ENCODE measurements at regions not wholly inside any gene's neighbourhood (a gene's known extent, or its start where the extent isn't known, plus 50 kb on each side); places are given as distances from the start of the nearest gene placed in this dataset.

DNA sequence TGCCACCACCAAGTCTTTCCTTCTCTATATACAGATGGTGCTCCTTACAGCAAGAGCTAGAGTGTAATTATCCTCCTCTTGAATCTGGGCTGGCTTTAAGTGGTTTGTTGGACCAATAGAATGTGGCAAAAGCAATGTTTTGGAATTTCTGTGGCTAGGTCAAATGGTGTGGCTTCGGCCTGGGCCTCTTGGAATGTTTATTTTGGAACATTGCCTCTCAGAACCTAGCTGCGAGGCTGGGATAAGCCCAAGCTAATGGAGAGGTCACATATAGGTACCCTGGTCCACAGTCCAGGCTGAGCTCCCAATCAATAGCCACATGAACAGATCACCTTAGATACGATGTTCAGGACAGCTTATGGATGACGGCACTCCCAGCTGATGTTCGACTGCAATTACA, 556.7 kb downstream of the TYW1 start:
- DNase-seq (ENCODE audit: low read depth): no peak

DNA sequence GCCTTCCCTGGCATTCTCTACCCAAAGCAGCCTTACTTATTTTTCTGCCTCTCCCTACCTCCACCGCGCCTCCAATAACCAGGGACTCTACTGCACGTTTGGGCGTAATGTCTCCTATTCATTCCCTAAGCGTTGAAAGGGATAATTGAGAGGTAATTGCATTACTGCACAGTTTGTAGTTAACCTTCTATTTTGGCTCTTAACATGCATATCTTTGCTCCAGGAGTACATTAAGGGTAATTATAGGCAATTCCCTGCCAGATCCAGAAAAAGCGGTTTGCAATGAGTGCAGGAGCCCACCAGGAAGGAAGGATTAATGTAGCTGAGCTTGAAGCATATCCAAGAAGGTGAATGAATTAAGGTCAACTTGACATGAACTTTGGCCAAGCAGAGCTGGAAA, 558.4 kb downstream of the TYW1 start:
- no peak for DNase-seq (ENCODE audit: low read depth)

DNA sequence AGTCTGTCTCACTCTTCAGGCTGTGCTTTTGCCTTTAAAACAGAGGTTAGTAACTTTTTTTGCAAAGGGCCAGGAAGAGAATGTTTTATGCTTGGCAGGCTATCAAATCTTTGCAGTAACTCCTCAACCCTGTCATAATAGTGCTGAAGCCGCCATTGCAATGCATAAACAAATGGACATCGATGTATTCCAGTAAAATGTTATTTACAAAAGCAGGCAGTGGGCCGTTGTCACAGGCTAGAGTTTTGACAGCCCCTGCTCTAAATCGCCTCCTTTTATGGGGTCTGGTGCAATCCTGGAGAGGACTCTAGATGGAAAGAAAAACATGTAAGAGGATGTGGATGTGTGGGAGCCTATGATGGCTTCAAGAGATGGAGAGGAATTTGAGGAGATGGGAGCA, 568.3 kb downstream of the TYW1 start:
- no peak for DNase-seq (ENCODE audit: low read depth)

DNA sequence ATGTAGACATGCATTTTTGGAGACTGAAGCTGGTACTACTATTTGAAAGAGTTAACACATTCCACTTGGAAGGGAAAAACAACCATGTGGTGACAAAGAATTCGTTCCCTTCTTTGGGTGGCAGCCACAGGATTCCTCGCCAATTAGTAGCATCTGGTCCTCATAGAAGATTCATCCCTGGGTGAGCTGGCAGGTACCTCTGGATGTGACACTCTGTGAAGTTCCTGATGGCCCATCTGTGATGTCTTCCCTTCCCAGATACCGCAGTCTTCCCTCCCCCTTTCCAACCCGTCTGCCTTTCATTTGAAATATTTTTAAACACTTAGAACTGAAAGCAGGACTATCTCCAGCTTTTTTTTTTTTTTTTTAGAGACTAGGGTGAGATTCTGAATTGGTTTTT, 569.5 kb downstream of the TYW1 start:
- DNase-seq (ENCODE audit: low read depth): no peak

- DNase-seq (ENCODE audit: low read depth): no peak
Measured at GRCh38 chr7:67571026-67571545, 574.5 kb downstream of the TYW1 start.

- no peak for DNase-seq (ENCODE audit: low read depth)
Measured at GRCh38 chr7:67573639-67574038, 577.0 kb downstream of the TYW1 start.

- no peak for DNase-seq (ENCODE audit: low read depth)
Measured at GRCh38 chr7:67588631-67589030, 592.0 kb downstream of the TYW1 start.

GRCh38 chr7:67589183-67589582, 592.5 kb downstream of the TYW1 start:
- no peak for DNase-seq (ENCODE audit: low read depth)

DNA sequence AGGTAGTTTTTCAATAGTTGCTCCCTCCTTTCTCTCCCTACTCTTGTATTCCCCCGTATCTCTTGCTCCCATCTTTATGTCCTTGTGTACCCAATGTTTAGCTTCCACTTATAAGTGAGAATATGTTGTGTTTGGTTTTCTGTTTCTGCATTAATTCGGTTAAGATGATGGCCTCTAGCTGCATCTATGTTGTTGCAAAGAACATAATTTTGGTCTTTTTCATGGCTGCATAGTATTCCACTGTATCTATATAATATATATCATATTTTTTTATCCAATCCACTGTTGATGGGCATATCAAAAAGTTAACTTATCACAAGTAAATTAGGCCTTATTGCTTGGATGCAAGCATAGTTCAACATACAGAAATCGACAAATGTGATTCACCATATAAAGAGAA, 594.0 kb downstream of the TYW1 start:
- no peak for DNase-seq (ENCODE audit: low read depth)

DNA sequence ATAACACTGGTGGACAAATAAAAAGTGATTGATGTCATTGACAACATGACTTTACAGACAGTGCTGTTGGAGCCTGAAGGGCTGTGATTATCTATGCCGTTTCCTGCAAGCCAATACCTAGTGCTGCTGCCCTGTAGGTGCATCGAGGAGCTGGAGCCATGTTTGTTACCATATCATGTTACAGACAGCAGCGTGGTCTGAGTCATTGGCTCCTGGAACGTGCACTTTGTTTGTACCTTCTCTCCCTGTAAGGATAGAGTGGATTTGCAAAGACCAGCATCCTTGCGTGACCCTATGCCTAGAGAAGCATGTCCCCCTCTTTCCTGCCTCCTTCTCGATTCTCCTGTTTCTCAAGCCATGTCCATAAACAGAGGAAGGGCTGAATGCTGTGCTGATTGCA, 597.2 kb downstream of the TYW1 start:
- DNase-seq (ENCODE audit: low read depth): no peak

- no peak for DNase-seq (ENCODE audit: low read depth)
Measured at GRCh38 chr7:67595431-67596180, 599.0 kb downstream of the TYW1 start.

- DNase-seq (ENCODE audit: low read depth): no peak
Measured at GRCh38 chr7:67597161-67597560, 600.5 kb downstream of the TYW1 start.

DNA sequence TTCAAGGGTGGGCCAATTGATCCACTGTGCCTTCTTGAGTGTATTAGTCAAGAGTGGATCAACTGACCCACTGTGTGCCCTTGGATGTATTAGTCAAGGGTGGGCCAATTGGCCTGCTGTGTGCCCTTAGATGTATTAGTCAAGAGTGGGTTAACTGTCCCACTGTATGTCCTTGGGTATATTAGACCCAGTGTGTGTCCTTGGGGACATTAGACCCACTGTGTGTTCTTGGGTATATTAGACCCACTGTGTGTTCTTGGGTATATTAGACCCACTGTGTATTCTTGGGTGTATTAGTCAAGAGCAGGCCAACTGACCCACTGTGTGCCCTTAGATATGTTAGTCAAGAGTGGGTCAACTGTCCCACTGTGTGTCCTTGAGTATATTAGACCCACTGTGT, 601.8 kb downstream of the TYW1 start:
- DNase-seq (ENCODE audit: low read depth): no peak

DNA sequence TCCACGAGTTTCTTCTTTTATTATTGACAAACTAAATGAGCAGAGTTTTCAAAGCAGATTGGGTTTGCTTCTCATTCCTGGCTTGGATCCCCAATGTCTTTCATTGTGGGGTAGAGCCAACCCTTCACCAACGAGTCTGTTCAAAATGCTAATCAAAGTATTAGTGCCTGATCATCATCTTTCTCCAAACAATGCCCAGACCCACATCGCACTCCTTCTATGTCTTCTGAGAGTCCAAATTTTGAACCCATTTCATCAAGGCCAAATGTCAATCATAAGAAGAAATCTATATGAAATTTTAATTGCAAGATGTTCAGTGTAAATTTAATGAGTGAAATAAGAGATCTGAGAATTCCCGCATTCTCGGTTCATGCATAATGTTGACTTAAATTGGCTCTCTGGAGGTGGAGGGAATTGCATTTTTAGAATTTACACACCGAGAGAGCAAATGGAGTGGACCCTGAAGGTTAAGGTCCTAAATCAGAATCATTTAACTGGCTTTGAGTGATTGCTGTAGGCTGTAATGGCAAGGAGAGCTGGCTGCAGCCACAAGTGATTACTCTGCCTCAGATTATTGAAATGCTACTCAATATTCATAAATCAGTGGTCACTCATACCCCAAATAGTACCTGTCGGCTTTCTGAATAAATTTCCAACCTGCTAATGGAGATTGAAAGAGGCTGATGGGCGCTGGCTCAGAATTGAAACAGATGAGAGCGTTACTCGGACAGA, 602.9 kb downstream of the TYW1 start:
- no peak for DNase-seq (ENCODE audit: low read depth)

DNA sequence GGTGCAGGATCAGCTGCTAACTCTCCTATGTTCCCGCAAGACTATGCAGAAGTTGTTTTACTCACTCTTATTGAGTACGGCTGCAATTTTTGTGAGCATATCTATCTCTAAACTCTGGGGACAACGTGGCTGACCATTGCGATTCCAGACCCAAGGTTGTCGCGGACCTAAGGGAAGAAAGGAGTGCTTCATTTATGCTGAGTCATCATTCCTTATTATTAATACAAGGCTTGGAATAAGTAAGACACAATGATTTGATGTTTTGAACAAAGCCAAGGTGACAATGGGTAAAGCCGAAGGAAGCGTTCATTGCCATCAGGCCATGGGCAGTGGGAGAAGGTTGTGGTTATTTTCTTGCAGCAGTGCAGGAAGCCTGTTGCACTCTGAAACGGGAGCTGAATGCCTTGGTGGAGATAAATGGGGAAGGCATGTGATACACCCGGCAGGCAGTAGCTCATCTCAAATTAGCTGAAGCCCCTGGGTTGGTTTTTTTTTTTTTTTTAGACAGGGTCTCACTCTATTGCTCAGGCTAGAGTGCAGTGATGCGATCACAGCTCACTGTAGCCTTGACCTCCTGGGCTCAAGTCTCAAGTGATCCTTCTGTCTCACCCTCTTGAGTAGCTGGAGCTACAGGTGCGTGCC, 605.7 kb downstream of the TYW1 start:
- no peak for DNase-seq (ENCODE audit: low read depth)

- no peak for DNase-seq (ENCODE audit: low read depth)
Measured at GRCh38 chr7:67604461-67605386, 608.1 kb downstream of the TYW1 start.

- DNase-seq (ENCODE audit: low read depth): no peak
Measured at GRCh38 chr7:67608806-67609205, 612.2 kb downstream of the TYW1 start.

DNA sequence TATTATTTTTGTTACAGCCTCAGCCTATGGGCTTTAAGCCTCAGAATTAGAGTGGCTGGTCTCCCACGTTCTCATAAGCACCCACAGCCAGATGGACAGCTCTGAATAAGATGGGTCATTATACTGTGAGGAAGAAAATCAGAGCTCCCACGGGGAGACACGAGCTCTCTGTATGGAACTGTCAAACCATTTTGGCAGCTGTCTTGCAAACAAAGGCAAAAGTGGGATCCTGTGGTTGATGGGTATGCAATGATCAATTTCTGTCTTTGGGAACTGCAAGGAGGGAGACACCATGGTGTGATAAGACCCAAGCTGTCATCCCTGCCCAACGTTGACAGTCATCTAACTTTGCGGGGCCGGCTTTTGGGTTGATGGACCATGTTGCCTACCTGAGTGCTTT, 614.3 kb downstream of the TYW1 start:
- DNase-seq (ENCODE audit: low read depth): no peak

DNA sequence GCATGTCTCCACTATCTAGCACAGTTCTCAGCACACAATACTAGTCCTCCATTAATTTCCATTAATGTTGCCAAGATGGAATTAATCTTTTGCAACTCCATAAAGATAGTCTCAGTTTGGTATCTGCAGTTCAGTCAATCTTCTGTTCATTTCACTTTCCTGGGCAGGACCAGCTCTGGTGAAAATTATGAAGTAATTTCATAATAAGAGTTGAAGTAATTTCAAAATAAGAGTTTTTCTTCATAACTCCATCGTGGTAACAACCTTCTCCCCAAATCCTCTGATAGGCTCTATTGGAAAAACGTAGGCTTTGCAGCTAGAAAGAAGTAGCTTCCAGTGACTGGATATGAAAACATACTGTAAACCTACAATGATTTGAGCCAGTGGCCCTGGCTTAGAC, 618.2 kb downstream of the TYW1 start:
- no peak for DNase-seq (ENCODE audit: low read depth)

- DNase-seq (ENCODE audit: low read depth): no peak
Measured at GRCh38 chr7:67616517-67616916, 619.9 kb downstream of the TYW1 start.

GRCh38 chr7:67618556-67619162, 622.0 kb downstream of the TYW1 start:
- DNase-seq (ENCODE audit: low read depth): no peak

GRCh38 chr7:67619175-67619574, 622.5 kb downstream of the TYW1 start:
- no peak for DNase-seq (ENCODE audit: low read depth)

Data from ELR (cell line).